A673 (cell line): ENCODE measurements at regions not wholly inside any gene's neighbourhood (a gene's known extent, or its start where the extent isn't known, plus 50 kb on each side); places are given as distances from the start of the nearest gene placed in this dataset.

Experiments used
- CTCF ChIP-seq: fragments of 300-800, 200-600 bp; sonication (generic); conservative IDR thresholded peaks from 2 replicates; pipeline ENCODE4 v1.5.1; 2017; ENCODE audit warnings: low read depth, mild to moderate bottlenecking, antibody characterized with exemption, low read length, moderate library complexity, mixed read lengths
- EZH2 ChIP-seq: fragments of 200-600 bp; sonication (generic); IDR thresholded peaks from 2 replicates; pipeline ENCODE4 v1.6.1; 2017; ENCODE audit warnings: borderline replicate concordance, low read depth, mild to moderate bottlenecking, mixed read lengths, antibody characterized with exemption, low read length; ENCODE audit not compliant: poor library complexity, severe bottlenecking

DNA sequence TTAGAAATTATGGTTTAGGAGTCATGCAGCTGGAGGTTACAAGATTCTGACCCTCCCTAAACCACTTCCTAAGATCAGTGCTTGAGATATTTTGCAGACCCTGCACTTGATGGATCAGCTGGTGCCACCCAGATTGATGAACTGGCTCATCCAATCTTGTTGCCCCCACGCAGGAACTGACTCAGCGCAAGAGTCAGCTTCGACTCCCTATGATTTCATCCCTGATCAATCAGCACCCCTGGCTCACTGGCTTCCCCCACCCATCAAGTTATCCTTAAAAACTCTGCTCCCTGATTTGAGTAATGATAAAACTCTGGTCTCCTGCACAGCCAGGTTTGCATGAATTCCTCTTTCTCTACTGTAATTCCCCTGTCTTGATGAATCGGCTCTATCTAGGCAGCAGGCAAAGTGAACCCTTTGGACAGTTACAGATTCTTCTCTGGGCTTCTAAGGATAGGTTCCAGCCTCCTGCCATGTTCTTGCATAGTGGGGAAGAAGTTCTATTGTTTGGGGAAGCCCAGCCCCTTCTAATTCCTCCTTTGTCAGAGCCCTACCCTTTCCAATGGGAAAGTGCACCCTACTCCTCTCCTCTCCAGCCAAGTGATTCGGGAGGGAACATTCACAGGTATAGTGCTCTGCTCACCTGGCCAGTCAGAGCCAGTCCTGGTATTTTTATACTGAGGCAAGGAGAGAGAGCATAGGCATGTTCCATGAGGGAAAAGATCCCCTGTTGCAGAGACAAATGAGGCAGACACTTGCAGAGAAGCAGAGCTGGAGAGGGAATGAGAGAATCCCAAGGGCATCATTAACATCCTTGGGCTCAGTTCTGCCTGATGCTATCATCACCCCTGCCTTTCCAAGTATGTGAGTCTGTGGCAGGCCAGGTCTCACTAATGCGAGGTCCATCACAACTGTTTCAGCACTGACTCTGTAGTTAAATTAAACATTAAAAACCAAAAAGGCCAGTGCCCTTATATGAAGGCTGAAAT, 224.4 kb upstream of the GALNT17 start:
- TF ChIP-seq CTCF (no peak), EZH2 (no peak)
